HG02884 (cell line): ENCODE measurements at regions not wholly inside any gene's neighbourhood (a gene's known extent, or its start where the extent isn't known, plus 50 kb on each side); places are given as distances from the start of the nearest gene placed in this dataset.

Experiments used
- ATAC-seq: cut with Tn5 transposase; IDR thresholded peaks from one replicate; pipeline ENCODE4 v1.9.1; 2021; ENCODE audit warnings: mild to moderate bottlenecking, moderate library complexity; ENCODE audit not compliant: unreplicated experiment

- ATAC-seq, result peak; percentile 57
Observed at GRCh38 chr10:84076540-84077195, 62.6 kb upstream of the GHITM start.

- no peak for ATAC-seq
Observed at GRCh38 chr10:84077768-84078167, 61.5 kb upstream of the GHITM start.

GRCh38 chr10:84078771-84079170 is 60.5 kb upstream of the GHITM start:
- ATAC-seq, result no peak

- no peak for ATAC-seq
Observed at GRCh38 chr10:84084342-84084741, 55.0 kb upstream of the GHITM start.

GRCh38 chr10:84087202-84087601 is 52.1 kb upstream of the GHITM start:
- ATAC-seq, result no peak

- no peak for ATAC-seq
Observed at GRCh38 chr10:84088626-84089025, 50.7 kb upstream of the GHITM start.

- ATAC-seq, result no peak
Observed at GRCh38 chr10:84089162-84089561, 50.1 kb upstream of the GHITM start.
